ENCODE measurements at regions not wholly inside any gene's neighbourhood (a gene's known extent, or its start where the extent isn't known, plus 50 kb on each side); places are given as distances from the start of the nearest gene placed in this dataset.

DNA sequence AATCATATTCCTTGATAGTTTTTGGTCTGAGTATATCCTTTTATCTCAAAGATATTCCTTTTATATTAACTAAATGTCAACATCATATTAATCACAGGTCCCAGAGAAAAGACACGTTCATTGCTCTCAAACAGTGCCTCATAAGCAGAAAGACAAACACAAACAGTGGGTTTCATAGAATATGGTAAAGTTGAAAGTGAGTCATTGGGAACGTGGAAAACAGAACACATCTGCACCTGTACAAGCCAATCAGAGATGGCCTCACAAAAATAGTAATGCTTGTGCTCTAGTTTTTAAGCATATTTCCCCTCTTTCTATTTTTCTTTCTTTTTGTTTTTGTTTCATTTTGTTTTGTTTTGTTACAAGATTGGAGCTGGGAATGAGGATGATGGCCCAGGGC lies 328.4 kb upstream of the MAP2 start:
- H3K4me2 ChIP-seq (ENCODE audit: control insufficient read depth, extremely low read depth, insufficient read depth, low read depth, low read length) = no peak overlapping the region
- FAIRE-seq (no peak), DNase-seq (ENCODE audit: low read depth, low spot score) (no peak)
- H3K79me2 ChIP-seq (ENCODE audit: control insufficient read depth, insufficient read depth, low read length) = no peaks in the 10 kb centered on the region
- no peaks in the 10 kb centered on the region for H3K9me1 ChIP-seq (ENCODE audit: control insufficient read depth, extremely low read depth, insufficient read depth, low read length)
- no peak overlapping the region for H3K27ac ChIP-seq (ENCODE audit: control insufficient read depth, insufficient read depth, low read length)
- TF ChIP-seq CTCF (optimal IDR thresholded peaks at IDR 0.05 in 1 of 3, IDR thresholded peaks at IDR 0.05 in 1 of 3, conservative IDR thresholded peaks at IDR 0.05 in 1 of 3; ENCODE audit: extremely low read depth in 1 of 3, insufficient read depth in 2 of 3, low read length in 3 of 3) (no peak), EZH2 (IDR thresholded peaks at IDR 0.05; ENCODE audit: low read length) (no peak)
- no peaks in the 10 kb centered on the region for H3K9me3 ChIP-seq (ENCODE audit: control insufficient read depth, low read depth, low read length)
- H3K36me3 ChIP-seq (ENCODE audit: control insufficient read depth in 2 of 2, extremely low read depth in 1 of 2, insufficient read depth in 2 of 2, low read length in 2 of 2) = no peaks in the 10 kb centered on the region
- H2AFZ ChIP-seq (ENCODE audit: control insufficient read depth, low read length) = no peak overlapping the region
- H4K20me1 ChIP-seq (ENCODE audit: control insufficient read depth, extremely low read depth, insufficient read depth, low read length) = no peaks in the 10 kb centered on the region
- peaks cover 3% of the 10 kb centered on the region for H3K4me1 ChIP-seq (ENCODE audit: control insufficient read depth, extremely low read depth, insufficient read depth, low read length)
- dilution Hi-C loops (cut with MboI; ENCODE audit: extremely low pct_ligation_motif_present, low sequenced_read_pairs) = no loop called here
- no peaks in the 10 kb centered on the region for H3K27me3 ChIP-seq (ENCODE audit: control insufficient read depth, extremely low read depth, insufficient read depth, low read length)
- no peak overlapping the region for H3K4me3 ChIP-seq (ENCODE audit: control insufficient read depth in 2 of 3, extremely low read depth in 1 of 3, insufficient read depth in 2 of 3, low read depth in 1 of 3, low read length in 3 of 3)
- H3K9ac ChIP-seq (ENCODE audit: control insufficient read depth, extremely low read depth, insufficient read depth, low read length) = no peak overlapping the region

- no peak for FAIRE-seq
- H3K9me3 ChIP-seq (ENCODE audit: control insufficient read depth, low read depth, low read length) = no peaks in the 10 kb centered on the region
These were observed 326.7 kb upstream of the MAP2 start for GRCh38 chr2:209097168-209097567.

More at GRCh38 chr2:209097168-209097567, 326.7 kb upstream of the MAP2 start:
- H3K36me3 ChIP-seq (ENCODE audit: control insufficient read depth in 2 of 2, extremely low read depth in 1 of 2, insufficient read depth in 2 of 2, low read length in 2 of 2) = no peaks in the 10 kb centered on the region
- H3K9me1 ChIP-seq (ENCODE audit: control insufficient read depth, extremely low read depth, insufficient read depth, low read length) = no peaks in the 10 kb centered on the region
- no peaks in the 10 kb centered on the region for H3K27me3 ChIP-seq (ENCODE audit: control insufficient read depth, extremely low read depth, insufficient read depth, low read length)
- H3K4me3 ChIP-seq (ENCODE audit: control insufficient read depth in 2 of 3, extremely low read depth in 1 of 3, insufficient read depth in 2 of 3, low read depth in 1 of 3, low read length in 3 of 3) = no peak overlapping the region
- dilution Hi-C loops (cut with MboI; ENCODE audit: extremely low pct_ligation_motif_present, low sequenced_read_pairs) = no loop called here
- no peak overlapping the region for H3K9ac ChIP-seq (ENCODE audit: control insufficient read depth, extremely low read depth, insufficient read depth, low read length)
- TF ChIP-seq EZH2 (IDR thresholded peaks at IDR 0.05; ENCODE audit: low read length) = no peak
- TF ChIP-seq CTCF (optimal IDR thresholded peaks at IDR 0.05 in 1 of 3, IDR thresholded peaks at IDR 0.05 in 1 of 3, conservative IDR thresholded peaks at IDR 0.05 in 1 of 3; ENCODE audit: extremely low read depth in 1 of 3, insufficient read depth in 2 of 3, low read length in 3 of 3) = no peak
- H3K4me2 ChIP-seq (ENCODE audit: control insufficient read depth, extremely low read depth, insufficient read depth, low read depth, low read length) = no peak overlapping the region
- no peaks in the 10 kb centered on the region for H3K79me2 ChIP-seq (ENCODE audit: control insufficient read depth, insufficient read depth, low read length)
- no peak for DNase-seq (ENCODE audit: low read depth, low spot score)
- H3K27ac ChIP-seq (ENCODE audit: control insufficient read depth, insufficient read depth, low read length) = no peak overlapping the region
- H3K4me1 ChIP-seq (ENCODE audit: control insufficient read depth, extremely low read depth, insufficient read depth, low read length) = no peaks in the 10 kb centered on the region
- no peak overlapping the region for H2AFZ ChIP-seq (ENCODE audit: control insufficient read depth, low read length)
- H4K20me1 ChIP-seq (ENCODE audit: control insufficient read depth, extremely low read depth, insufficient read depth, low read length) = no peaks in the 10 kb centered on the region

Measured in keratinocyte (primary cell).